Astrocyte (in vitro differentiated cells and primary cell): ENCODE measurements at regions not wholly inside any gene's neighbourhood (a gene's known extent, or its start where the extent isn't known, plus 50 kb on each side); places are given as distances from the start of the nearest gene placed in this dataset.

Source experiments
- EZH2 ChIP-seq: IDR thresholded peaks from 2 replicates; pipeline ENCODE4 v1.6.1; 2012; ENCODE audit warnings: mild to moderate bottlenecking, low read length, inconsistent platforms; ENCODE audit not compliant: insufficient read depth
- TF ChIP-seq, protein P1 (sequence below): IDR thresholded peaks from 2 replicates; pipeline ENCODE4 v1.5.1; 2011; ENCODE audit warnings: low read depth, mild to moderate bottlenecking, inconsistent platforms, low read length, moderate library complexity; ENCODE audit not compliant: insufficient read depth

DNA sequence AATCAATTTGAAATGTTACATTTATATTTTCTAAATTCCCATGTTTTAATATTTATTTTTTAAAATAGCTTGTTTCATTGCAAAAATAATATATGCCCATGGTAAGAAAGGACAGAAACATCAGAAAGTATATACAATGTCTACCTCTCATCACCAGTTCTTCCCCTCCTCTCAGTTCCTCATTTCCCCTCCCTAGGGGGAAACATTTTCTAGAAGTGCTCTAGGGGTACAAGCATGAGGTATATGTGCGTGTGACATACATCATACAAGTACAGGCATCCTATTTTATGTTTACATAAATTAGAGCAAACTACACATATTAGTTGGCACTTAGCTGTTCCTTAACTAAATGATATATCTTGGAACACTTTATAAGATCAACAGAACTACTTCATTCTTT lies 189.3 kb upstream of the VEPH1 start:
- TF ChIP-seq, protein P1, sequence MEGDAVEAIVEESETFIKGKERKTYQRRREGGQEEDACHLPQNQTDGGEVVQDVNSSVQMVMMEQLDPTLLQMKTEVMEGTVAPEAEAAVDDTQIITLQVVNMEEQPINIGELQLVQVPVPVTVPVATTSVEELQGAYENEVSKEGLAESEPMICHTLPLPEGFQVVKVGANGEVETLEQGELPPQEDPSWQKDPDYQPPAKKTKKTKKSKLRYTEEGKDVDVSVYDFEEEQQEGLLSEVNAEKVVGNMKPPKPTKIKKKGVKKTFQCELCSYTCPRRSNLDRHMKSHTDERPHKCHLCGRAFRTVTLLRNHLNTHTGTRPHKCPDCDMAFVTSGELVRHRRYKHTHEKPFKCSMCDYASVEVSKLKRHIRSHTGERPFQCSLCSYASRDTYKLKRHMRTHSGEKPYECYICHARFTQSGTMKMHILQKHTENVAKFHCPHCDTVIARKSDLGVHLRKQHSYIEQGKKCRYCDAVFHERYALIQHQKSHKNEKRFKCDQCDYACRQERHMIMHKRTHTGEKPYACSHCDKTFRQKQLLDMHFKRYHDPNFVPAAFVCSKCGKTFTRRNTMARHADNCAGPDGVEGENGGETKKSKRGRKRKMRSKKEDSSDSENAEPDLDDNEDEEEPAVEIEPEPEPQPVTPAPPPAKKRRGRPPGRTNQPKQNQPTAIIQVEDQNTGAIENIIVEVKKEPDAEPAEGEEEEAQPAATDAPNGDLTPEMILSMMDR = no peak
- no peak for TF ChIP-seq EZH2
